Tibial artery (tissue), 4 donors: ENCODE measurements at regions not wholly inside any gene's neighbourhood (a gene's known extent, or its start where the extent isn't known, plus 50 kb on each side); places are given as distances from the start of the nearest gene placed in this dataset.
"Not testable (repeated sequence)": the region's sequence is repeated elsewhere in the genome, so short reads cannot be mapped to it uniquely, and the experiment has no call there.

Experiments used
- DNase-seq, 2 donors: peaks; one replicate each; pipeline ENCODE4 v3.0.0-alpha.2; 2019
- H3K27ac ChIP-seq, 2 donors: fragments of 200-600 bp; sonication (generic) in 1 of 2; 1 replicate in 1 of 2; 2 replicates in 1 of 2; pipeline ENCODE4 v1.5.1; 2018 to 2019; ENCODE audit warnings: mild to moderate bottlenecking in 1 of 2
- H3K27me3 ChIP-seq, 2 donors: fragments of 200-600 bp; sonication (generic) in 1 of 2; one replicate each; pipeline versions ENCODE4 v1.5.1 to v1.6.0; 2016 to 2019
- H3K36me3 ChIP-seq, 3 donors: fragments of 200-600 bp; sonication (generic) in 2 of 3; one replicate each; pipeline ENCODE4 v1.5.1; 2016 to 2019; ENCODE audit warnings: mild to moderate bottlenecking in 2 of 3
- H3K4me1 ChIP-seq, 4 donors: fragments of 200-600 bp; sonication (generic) in 2 of 4; 1 replicate in 3 of 4; 2 replicates in 1 of 4; pipeline ENCODE4 v1.5.1; 2016 to 2019
- H3K4me3 ChIP-seq, 2 donors: fragments of 200-600 bp; sonication (generic) in 1 of 2; 1 replicate in 1 of 2; 2 replicates in 1 of 2; pipeline ENCODE4 v1.5.1; 2018 to 2019; ENCODE audit warnings: mild to moderate bottlenecking in 2 of 2
- H3K9me3 ChIP-seq, 3 donors: fragments of 200-600 bp; sonication (generic) in 1 of 3; one replicate each; pipeline ENCODE4 v1.5.1; 2016 to 2019
- intact Hi-C: fragments of 100-400 bp; cut with DNase I; formaldehyde crosslinking; loops from one replicate; pipeline ENCODE4 v1.15.0; 2023; ENCODE audit warnings: low total_unique reads
- TF ChIP-seq, protein P1 (sequence below), 2 experiments: fragments of 200-600 bp in 1 of 2; fragments of 450-650 bp in 1 of 2; IDR thresholded peaks; one replicate each; pipeline ENCODE4 v1.5.1; 2017 to 2019; ENCODE audit warnings: antibody characterized with exemption in 2 of 2, mild to moderate bottlenecking in 1 of 2, moderate library complexity in 1 of 2

DNA sequence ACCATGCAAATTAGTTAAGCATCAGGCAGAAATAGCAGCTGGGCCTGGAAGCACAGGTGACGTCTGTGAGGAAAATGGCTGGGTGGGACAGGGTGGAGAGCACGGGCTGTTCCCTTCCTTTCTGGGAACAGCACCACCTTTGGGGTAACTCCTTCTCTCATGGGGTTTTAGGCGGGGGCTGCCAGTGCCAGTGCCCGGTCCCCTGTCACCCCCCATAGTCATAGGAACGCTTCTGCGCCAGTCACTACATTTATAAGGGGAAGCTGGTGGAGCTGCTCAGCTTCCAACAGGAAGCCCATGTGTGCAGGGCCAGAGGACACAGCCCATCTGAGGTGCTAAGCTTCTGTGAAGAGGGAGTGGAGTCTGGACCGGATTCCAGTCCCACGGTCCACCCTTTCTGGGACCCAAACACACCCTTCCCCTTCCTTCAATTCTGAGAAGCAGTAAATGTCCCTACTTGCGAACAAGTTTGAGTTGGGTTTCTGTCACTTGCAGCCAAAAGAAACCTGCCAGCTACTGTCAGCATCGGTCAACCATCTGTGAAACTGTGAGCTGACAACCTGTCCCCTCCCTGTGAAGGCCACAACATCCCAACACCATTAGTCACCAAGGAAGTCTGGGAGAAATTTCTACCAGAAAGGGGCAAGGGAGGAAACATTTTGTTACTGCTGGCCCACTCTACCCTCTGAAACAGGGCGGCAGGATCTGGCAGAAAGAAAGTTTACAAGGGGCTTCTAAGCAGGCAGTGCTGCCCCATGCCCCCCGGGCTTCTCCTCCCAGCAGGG, 86.0 kb upstream of the AMZ2 start:
- H3K27me3 ChIP-seq, result no peaks in the 10 kb centered on the region
- no peak overlapping the region for H3K27ac ChIP-seq
- no peaks in the 10 kb centered on the region for H3K4me1 ChIP-seq
- no peaks in the 10 kb centered on the region for H3K9me3 ChIP-seq
- TF ChIP-seq, protein P1, sequence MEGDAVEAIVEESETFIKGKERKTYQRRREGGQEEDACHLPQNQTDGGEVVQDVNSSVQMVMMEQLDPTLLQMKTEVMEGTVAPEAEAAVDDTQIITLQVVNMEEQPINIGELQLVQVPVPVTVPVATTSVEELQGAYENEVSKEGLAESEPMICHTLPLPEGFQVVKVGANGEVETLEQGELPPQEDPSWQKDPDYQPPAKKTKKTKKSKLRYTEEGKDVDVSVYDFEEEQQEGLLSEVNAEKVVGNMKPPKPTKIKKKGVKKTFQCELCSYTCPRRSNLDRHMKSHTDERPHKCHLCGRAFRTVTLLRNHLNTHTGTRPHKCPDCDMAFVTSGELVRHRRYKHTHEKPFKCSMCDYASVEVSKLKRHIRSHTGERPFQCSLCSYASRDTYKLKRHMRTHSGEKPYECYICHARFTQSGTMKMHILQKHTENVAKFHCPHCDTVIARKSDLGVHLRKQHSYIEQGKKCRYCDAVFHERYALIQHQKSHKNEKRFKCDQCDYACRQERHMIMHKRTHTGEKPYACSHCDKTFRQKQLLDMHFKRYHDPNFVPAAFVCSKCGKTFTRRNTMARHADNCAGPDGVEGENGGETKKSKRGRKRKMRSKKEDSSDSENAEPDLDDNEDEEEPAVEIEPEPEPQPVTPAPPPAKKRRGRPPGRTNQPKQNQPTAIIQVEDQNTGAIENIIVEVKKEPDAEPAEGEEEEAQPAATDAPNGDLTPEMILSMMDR (IDR thresholded peaks at IDR 0.05), result no peak
- no peak for DNase-seq
- no peak overlapping the region for H3K4me3 ChIP-seq
- peaks cover 0 to 9% (median 0%) of the 10 kb centered on the region in 3 donors for H3K36me3 ChIP-seq
- intact Hi-C loops, result no loop called here

DNA sequence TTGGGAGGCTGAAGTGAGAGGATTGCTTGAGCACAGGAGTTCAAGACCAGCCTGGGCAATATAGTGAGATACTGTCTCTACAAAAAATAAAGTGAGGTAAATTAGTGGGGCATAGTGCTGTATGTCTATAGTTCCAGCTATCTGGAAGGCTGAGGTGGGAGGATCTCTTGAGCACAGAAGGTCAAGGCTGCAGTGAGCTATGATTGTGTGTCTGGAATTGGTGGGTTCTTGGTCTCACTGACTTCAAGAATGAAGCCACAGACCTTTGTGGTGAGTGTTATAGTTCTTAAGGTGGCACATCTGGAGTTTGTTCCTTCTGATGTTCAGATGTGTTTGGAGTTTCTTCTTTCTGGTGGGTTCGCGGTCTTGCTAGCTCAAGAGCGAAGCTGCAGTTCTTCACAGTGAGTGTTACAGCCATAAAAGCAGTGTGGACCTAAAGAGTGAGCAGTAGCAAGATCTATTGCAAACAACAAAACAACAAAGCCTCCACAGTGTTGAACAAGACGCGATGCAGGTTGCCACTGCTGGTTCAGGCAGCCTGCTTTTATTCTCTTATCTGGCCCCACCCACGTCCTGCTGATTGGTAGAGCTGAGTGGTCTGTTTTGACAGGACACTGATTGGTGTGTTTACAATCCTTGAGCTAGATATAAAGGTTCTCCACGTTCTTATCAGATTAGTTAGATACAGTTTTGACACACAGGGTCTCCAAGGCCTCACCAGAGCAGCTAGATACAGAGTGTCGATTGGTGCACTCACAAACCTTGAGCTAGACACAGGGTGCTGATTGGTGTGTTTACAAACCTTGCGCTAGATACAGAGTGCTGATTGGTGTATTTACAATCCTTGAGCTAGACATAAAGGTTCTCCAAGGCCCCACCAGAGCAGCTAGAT, 79.3 kb upstream of the AMZ2 start:
- H3K27me3 ChIP-seq, H3K36me3 ChIP-seq, intact Hi-C loops, H3K27ac ChIP-seq, DNase-seq, H3K9me3 ChIP-seq, H3K4me3 ChIP-seq, H3K4me1 ChIP-seq: not testable (repeated sequence)

DNA sequence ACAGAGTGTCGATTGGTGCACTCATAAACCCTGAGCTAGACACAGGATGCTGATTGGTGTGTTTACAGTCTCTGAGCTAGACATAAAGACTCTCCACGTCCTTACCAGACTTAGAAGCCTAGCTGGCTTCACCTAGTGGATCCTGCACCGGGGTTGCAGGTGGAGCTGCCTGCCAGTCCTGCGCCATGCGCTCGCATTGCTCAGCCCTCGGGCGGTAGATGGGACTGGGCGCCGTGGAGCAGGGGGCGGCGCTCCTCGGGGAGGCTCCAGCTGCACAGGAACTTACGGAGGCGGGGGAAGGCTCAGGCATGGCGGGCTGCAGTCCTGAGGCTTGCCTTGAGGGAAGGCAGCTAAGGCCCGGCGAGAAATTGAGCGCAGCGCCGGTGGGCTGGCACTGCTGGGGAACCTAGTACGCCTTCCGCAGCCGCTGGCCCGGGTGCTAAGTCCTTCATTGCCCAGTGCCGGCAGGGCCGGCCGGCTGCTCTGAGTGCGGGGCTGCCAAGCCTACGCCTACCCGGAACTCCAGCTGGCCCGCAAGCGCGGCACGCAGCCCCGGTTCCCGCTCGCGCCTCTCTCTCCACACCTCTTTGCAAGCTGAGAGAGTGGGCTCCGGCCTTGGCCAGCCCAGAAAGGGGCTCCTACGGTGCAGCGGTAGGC, 78.5 kb upstream of the AMZ2 start:
- H3K36me3 ChIP-seq, intact Hi-C loops, DNase-seq, H3K9me3 ChIP-seq, H3K27me3 ChIP-seq, H3K27ac ChIP-seq, H3K4me1 ChIP-seq: not testable (repeated sequence)
- peak overlapping the region in 1 of 2 donors; percentile 8 for H3K4me3 ChIP-seq

DNA sequence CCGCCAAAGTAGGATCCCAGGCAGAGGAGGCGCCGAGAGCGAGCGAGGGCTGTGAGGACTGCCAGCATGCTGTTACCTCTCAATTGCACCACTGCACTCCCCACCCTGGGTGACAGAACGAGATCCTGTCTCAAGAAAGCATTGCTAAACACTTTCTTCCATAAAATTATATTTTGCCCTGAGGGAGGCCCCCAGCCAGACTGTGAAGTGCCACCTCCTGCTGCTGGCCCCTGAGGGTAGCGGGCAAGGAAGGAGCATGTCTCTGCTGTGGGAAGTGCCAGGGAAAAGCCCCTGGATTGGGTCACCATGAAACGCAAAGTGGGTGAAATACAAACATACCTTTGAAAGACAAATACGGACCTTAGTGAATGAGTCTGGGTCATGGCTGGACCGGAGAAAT, 78.0 kb upstream of the AMZ2 start:
- H3K4me1 ChIP-seq, result no peaks in the 10 kb centered on the region
- no peaks in the 10 kb centered on the region for H3K9me3 ChIP-seq
- H3K4me3 ChIP-seq, result peak overlapping the region in 1 of 2 donors; percentile 8
- no peaks in the 10 kb centered on the region for H3K36me3 ChIP-seq
- H3K27me3 ChIP-seq, result no peaks in the 10 kb centered on the region
- TF ChIP-seq, protein P1 (IDR thresholded peaks at IDR 0.05), result no peak
- intact Hi-C loops, result loop anchor here (10.0 kb wide), 1 partner anchor 295 kb away; no protein-coding TSS in a partner anchor
- no peak for DNase-seq
- H3K27ac ChIP-seq, result no peak overlapping the region

DNA sequence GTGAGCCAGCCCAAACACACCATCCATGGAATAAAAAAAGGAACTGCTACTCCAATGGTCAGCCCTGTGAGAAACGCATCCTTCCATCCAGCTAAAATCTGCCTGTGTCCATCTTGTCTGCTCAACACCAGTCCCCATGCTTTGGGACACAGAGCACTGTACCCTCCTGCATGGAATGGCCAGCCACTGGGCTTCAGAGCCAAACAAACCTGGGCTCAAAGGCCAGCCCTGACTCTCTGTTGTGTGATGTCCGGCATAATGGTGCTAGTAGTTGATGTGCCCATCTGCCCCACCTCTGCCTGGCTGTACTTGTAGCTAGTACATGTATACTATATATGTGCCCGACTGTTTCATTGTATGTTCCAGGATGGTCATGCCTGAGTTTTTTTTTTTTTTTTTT, 77.6 kb upstream of the AMZ2 start:
- Histone ChIP-seq H3K4me1 (no peaks in the 10 kb centered on the region), H3K27ac (no peak overlapping the region), H3K9me3 (no peaks in the 10 kb centered on the region), H3K36me3 (no peaks in the 10 kb centered on the region), H3K27me3 (no peaks in the 10 kb centered on the region), H3K4me3 (no peak overlapping the region)
- TF ChIP-seq, protein P1 (IDR thresholded peaks at IDR 0.05), result no peak
- intact Hi-C loops, result loop anchor here (10.0 kb wide), 1 partner anchor 295 kb away; no protein-coding TSS in a partner anchor
- DNase-seq, result no peak

DNA sequence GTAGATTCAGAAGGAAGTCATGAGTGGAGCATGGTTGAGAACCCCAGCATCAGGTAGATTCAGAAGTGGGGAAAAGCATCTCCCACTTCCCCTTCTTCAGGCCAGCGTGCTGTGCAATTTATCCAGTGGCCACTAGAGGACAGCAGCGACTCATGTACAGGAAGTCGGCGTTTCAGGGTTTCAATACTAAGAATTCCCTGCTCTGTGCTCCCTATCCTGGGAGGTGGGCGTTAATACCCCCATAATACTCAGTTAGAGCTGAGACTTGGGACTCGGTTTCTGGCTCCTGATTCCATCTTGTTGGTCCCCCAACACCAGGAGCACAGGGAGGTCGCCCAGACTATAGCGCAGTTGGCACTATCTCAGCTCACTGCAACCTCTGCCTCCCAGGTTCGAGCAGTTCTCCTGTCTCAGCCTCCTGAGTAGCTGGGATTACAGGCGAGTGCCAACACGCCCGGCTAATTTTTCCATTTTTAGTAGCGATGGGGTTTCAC, 75.3 kb upstream of the AMZ2 start:
- DNase-seq, result peak; percentile 76 to 79
- no peaks in the 10 kb centered on the region for H3K4me1 ChIP-seq
- H3K9me3 ChIP-seq, result no peaks in the 10 kb centered on the region
- H3K4me3 ChIP-seq, result no peak overlapping the region
- no peaks in the 10 kb centered on the region for H3K36me3 ChIP-seq
- intact Hi-C loops, result loop anchor here (10.0 kb wide), 1 partner anchor 292 kb away; no protein-coding TSS in a partner anchor
- TF ChIP-seq, protein P1 (IDR thresholded peaks at IDR 0.05), result peak; percentile 92 to 97
- no peaks in the 10 kb centered on the region for H3K27me3 ChIP-seq
- no peak overlapping the region for H3K27ac ChIP-seq
